SK-N-SH (cell line): ENCODE measurements at regions not wholly inside any gene's neighbourhood (a gene's known extent, or its start where the extent isn't known, plus 50 kb on each side); places are given as distances from the start of the nearest gene placed in this dataset.

Source experiments
- CTCF ChIA-PET: fragments of 300-600, 350-600 bp; formaldehyde crosslinking; extraction: SDS; loops from one replicate; lab custom pipeline; 2021; lab: Yijun Ruan, JAX
- POLR2A ChIA-PET: fragments of 350-600 bp; sonication (Branson Sonifier 250); formaldehyde crosslinking; extraction: SDS; loops from one replicate; lab custom pipeline; 2020; ENCODE audit warnings: antibody characterized with exemption, inconsistent platforms; lab: Yijun Ruan, JAX
- DNase-seq: peaks from one replicate; pipeline ENCODE4 v3.0.0; 2012
- H2AFZ ChIP-seq: fragments of 200-600 bp; sonication (generic); 2 replicates; pipeline ENCODE4 v1.8.1; 2016; ENCODE audit warnings: antibody characterized with exemption, mild to moderate bottlenecking, low read depth
- H3F3A ChIP-seq: fragments of 200-600 bp; sonication (generic); replicated peaks from 2 replicates; pipeline ENCODE3; 2016; ENCODE audit warnings: antibody characterized with exemption, mild to moderate bottlenecking; ENCODE audit not compliant: insufficient read depth
- H3K27ac ChIP-seq, 2 experiments: fragments of 200-500 bp in 1 of 2; fragments of 200-600 bp in 1 of 2; sonication (Bioruptor generic) in 1 of 2; sonication (generic), shearing (Covaris generic) in 1 of 2; 2 replicates each; pipeline versions ENCODE4 v1.5.1 to v1.6.1; 2014 to 2016; ENCODE audit warnings: low read depth in 2 of 2, inconsistent platforms in 1 of 2, low read length in 1 of 2, mild to moderate bottlenecking in 1 of 2, mixed read lengths in 1 of 2
- H3K27me3 ChIP-seq: fragments of 200-600 bp; sonication (generic), shearing (Covaris generic); 2 replicates; pipeline ENCODE4 v1.6.1; 2016; ENCODE audit warnings: mixed run types; ENCODE audit not compliant: insufficient read depth
- H3K36me3 ChIP-seq, 2 experiments: fragments of 200-500 bp in 1 of 2; fragments of 200-600 bp in 1 of 2; sonication (Bioruptor generic) in 1 of 2; sonication (generic) in 1 of 2; replicated peaks in 1 of 2; 2 replicates each; pipeline versions ENCODE3 to v1.5.1; 2014 to 2016; ENCODE audit warnings: low read length in 1 of 2, mild to moderate bottlenecking in 1 of 2; ENCODE audit not compliant: insufficient read depth in 2 of 2, control insufficient read depth in 1 of 2
- H3K4me1 ChIP-seq, 2 experiments: fragments of 200-500 bp in 1 of 2; fragments of 200-600 bp in 1 of 2; sonication (Bioruptor generic) in 1 of 2; sonication (generic), shearing (Covaris generic) in 1 of 2; 2 replicates each; pipeline versions ENCODE4 v1.5.1 to v1.6.1; 2014 to 2016; ENCODE audit warnings: low read depth in 1 of 2, low read length in 1 of 2, mixed run types in 1 of 2; ENCODE audit not compliant: insufficient read depth in 2 of 2, control insufficient read depth in 1 of 2
- H3K4me2 ChIP-seq: fragments of 200-600 bp; sonication (generic), shearing (Covaris generic); 2 replicates; pipeline ENCODE4 v1.6.1; 2017; ENCODE audit warnings: mixed run types
- H3K4me3 ChIP-seq, 2 experiments: fragments of 200-500 bp in 1 of 2; fragments of 200-600 bp in 1 of 2; sonication (Bioruptor generic) in 1 of 2; sonication (generic), shearing (Covaris generic) in 1 of 2; 2 replicates each; pipeline versions ENCODE4 v1.5.1 to v1.8.1; 2014 to 2016; ENCODE audit warnings: low read depth in 2 of 2, inconsistent platforms in 1 of 2, low read length in 1 of 2, mild to moderate bottlenecking in 1 of 2, mixed read lengths in 1 of 2, moderate library complexity in 1 of 2
- H3K79me2 ChIP-seq: fragments of 200-600 bp; sonication (generic); 2 replicates; pipeline ENCODE4 v1.8.1; 2017; ENCODE audit warnings: mild to moderate bottlenecking; ENCODE audit not compliant: insufficient read depth
- H3K9ac ChIP-seq: fragments of 200-600 bp; sonication (generic); 2 replicates; pipeline ENCODE4 v1.6.1; 2017; ENCODE audit warnings: mixed run types
- H3K9me2 ChIP-seq: fragments of 200-600 bp; sonication (generic); 2 replicates; pipeline ENCODE4 v1.6.1; 2017; ENCODE audit warnings: mixed run types
- H3K9me3 ChIP-seq: fragments of 200-600 bp; sonication (generic); 2 replicates; pipeline ENCODE4 v1.6.1; 2017; ENCODE audit warnings: mixed run types, mild to moderate bottlenecking, moderate library complexity
- H4K20me1 ChIP-seq: fragments of 200-600 bp; sonication (generic); 2 replicates; pipeline ENCODE4 v1.6.1; 2017; ENCODE audit warnings: mild to moderate bottlenecking, mixed run types; ENCODE audit not compliant: insufficient read depth
- CHD2 ChIP-seq: fragments of 150-350 bp; IDR thresholded peaks from 2 replicates; pipeline ENCODE4 v1.6.1; 2018; ENCODE audit warnings: low read length; ENCODE audit not compliant: partially characterized antibody
- ELF1 ChIP-seq: IDR thresholded peaks from 2 replicates; pipeline ENCODE4 v1.4.0; 2012
- EZH2phosphoT487 ChIP-seq: fragments of 200-600 bp; sonication (generic); IDR thresholded peaks from 2 replicates; pipeline ENCODE4 v1.6.1; 2017; ENCODE audit warnings: low read depth, mixed run types, mild to moderate bottlenecking, antibody characterized with exemption, moderate library complexity, borderline replicate concordance
- FOSL2 ChIP-seq: IDR thresholded peaks from 2 replicates; pipeline ENCODE4 v1.4.0; 2012; ENCODE audit warnings: low read depth, mild to moderate bottlenecking, moderate library complexity, borderline replicate concordance
- GABPA ChIP-seq: IDR thresholded peaks from 2 replicates; pipeline ENCODE4 v1.4.0; 2012; ENCODE audit warnings: low read depth, mild to moderate bottlenecking
- GATA2 ChIP-seq: sonication (generic); formaldehyde crosslinking; IDR thresholded peaks from 2 replicates; pipeline ENCODE4 v1.5.0; 2020; ENCODE audit warnings: mild to moderate bottlenecking, missing genetic modification reagents
- MXI1 ChIP-seq: IDR thresholded peaks from 2 replicates; pipeline ENCODE4 v1.6.1; 2012; ENCODE audit warnings: mild to moderate bottlenecking, low read depth, low read length, improper control_type of control experiment
- NFIC ChIP-seq: IDR thresholded peaks from 2 replicates; pipeline ENCODE4 v1.4.0; 2012; ENCODE audit warnings: borderline replicate concordance
- POLR2AphosphoS5 ChIP-seq: IDR thresholded peaks from 2 replicates; pipeline ENCODE4 v1.6.1; 2012; ENCODE audit warnings: low read depth, low read length
- RCOR1 ChIP-seq: fragments of 150-350 bp; IDR thresholded peaks from 2 replicates; pipeline ENCODE4 v1.6.1; 2017; ENCODE audit warnings: antibody characterized with exemption, low read length
- RXRA ChIP-seq: IDR thresholded peaks from 2 replicates; pipeline ENCODE4 v1.4.0; 2012; ENCODE audit warnings: low read depth, mild to moderate bottlenecking, borderline replicate concordance
- TAF1 ChIP-seq: IDR thresholded peaks from 2 replicates; pipeline ENCODE4 v1.6.1; 2012; ENCODE audit warnings: low read depth, mild to moderate bottlenecking, low read length, moderate library complexity, borderline replicate concordance
- USF2 ChIP-seq: fragments of 150-350 bp; IDR thresholded peaks from 2 replicates; pipeline ENCODE4 v1.6.1; 2017; ENCODE audit warnings: antibody characterized with exemption, low read length, low read depth, borderline replicate concordance
- WGBS: methylation state at CpG from one replicate; pipeline ENCODE4 v1.1.6; 2017; ENCODE audit warnings: low lambda C conversion rate; 5-methylcytosine and 5-hydroxymethylcytosine counted together

GRCh38 chr13:50106559-50106958 is 91.3 kb downstream of the KCNRG start (continued):
- no peak for TF ChIP-seq MXI1
- TF ChIP-seq FOSL2: no peak
- TF ChIP-seq USF2: no peak

GRCh38 chr13:50107205-50107604 is 92.0 kb downstream of the KCNRG start:
- Histone ChIP-seq H3K36me3 (peaks cover 0 to 2% of the 10 kb centered on the region in 2 experiments), H3K4me3 (no peak overlapping the region), H3K4me1 (peaks cover 0 to 15% of the 10 kb centered on the region in 2 experiments; a peak in 1 of 4 replicates), H3K27ac (no peak overlapping the region), H3F3A (peaks cover 24% of the 10 kb centered on the region), H3K9me3 (peaks cover under 1% of the 10 kb centered on the region; the same call in 1 of the 2 replicates), H3K27me3 (no peaks in the 10 kb centered on the region), H3K9ac (no peak overlapping the region), H3K79me2 (peaks cover 6% of the 10 kb centered on the region), H3K4me2 (no peak overlapping the region), H3K9me2 (no peaks in the 10 kb centered on the region), H4K20me1 (no peaks in the 10 kb centered on the region), H2AFZ (no peak overlapping the region)
- WGBS: 83% methylated on average over 1 of the region's 1 CpG
- CTCF ChIA-PET: no interaction called here
- POLR2A ChIA-PET: no interaction called here
- TF ChIP-seq NFIC (no peak), GABPA (no peak), RXRA (no peak), MXI1 (no peak), EZH2phosphoT487 (no peak), ELF1 (no peak), CHD2 (no peak), GATA2 (CRISPR knock-in tag) (no peak)
- DNase-seq: no peak

GRCh38 chr13:50114961-50115360 is 99.7 kb downstream of the KCNRG start:
- Histone ChIP-seq H3K9me3 (no peaks in the 10 kb centered on the region), H3K4me1 (peaks cover 0 to 7% of the 10 kb centered on the region in 2 experiments; a peak in 2 of 4 replicates), H3K79me2 (peaks cover 32% of the 10 kb centered on the region), H3K27ac (no peak overlapping the region), H3K4me2 (no peak overlapping the region), H3F3A (peaks cover 11% of the 10 kb centered on the region), H3K36me3 (peaks cover 0 to 13% of the 10 kb centered on the region in 2 experiments), H3K9me2 (no peaks in the 10 kb centered on the region), H3K4me3 (no peak overlapping the region), H2AFZ (no peak overlapping the region), H3K9ac (no peak overlapping the region), H3K27me3 (no peaks in the 10 kb centered on the region)
- WGBS: 80% methylated on average over 2 of the region's 2 CpGs
- no peak for DNase-seq
- CTCF ChIA-PET: interaction anchor here (1.0 to 2.8 kb wide), 4 partner anchors 13 to 797 kb away, joined by 3 to 15 read pairs (median 4); no protein-coding TSS in a partner anchor
- POLR2A ChIA-PET: interaction anchor here (1.0 kb wide), 1 partner anchor 9 kb away, joined by 3 read pairs; no protein-coding TSS in a partner anchor
- TF ChIP-seq RCOR1 (no peak), POLR2AphosphoS5 (no peak), USF2 (no peak), TAF1 (no peak)
- TF ChIP-seq, all 33 proteins: peak for 0
- H4K20me1 ChIP-seq: no peaks in the 10 kb centered on the region
